NCI-H2196 treated with DMSO at 0.1 percent for 48 hours (cell line): ENCODE measurements at regions not wholly inside any gene's neighbourhood (a gene's known extent, or its start where the extent isn't known, plus 50 kb on each side); places are given as distances from the start of the nearest gene placed in this dataset.
"Not testable (repeated sequence)": the region's sequence is repeated elsewhere in the genome, so short reads cannot be mapped to it uniquely, and the experiment has no call there.

ENCODE experiments used
- DNase-seq: peaks from one replicate; lab custom pipeline; 2025; ENCODE audit not compliant: unreplicated experiment; lab: John Stamatoyannopoulos, UW

GRCh38 chr7:36058020-36058592, 94.9 kb upstream of the EEPD1 start:
- DNase-seq: no peak

GRCh38 chr7:36060388-36060787, 92.7 kb upstream of the EEPD1 start:
- DNase-seq: not testable (repeated sequence)

DNA sequence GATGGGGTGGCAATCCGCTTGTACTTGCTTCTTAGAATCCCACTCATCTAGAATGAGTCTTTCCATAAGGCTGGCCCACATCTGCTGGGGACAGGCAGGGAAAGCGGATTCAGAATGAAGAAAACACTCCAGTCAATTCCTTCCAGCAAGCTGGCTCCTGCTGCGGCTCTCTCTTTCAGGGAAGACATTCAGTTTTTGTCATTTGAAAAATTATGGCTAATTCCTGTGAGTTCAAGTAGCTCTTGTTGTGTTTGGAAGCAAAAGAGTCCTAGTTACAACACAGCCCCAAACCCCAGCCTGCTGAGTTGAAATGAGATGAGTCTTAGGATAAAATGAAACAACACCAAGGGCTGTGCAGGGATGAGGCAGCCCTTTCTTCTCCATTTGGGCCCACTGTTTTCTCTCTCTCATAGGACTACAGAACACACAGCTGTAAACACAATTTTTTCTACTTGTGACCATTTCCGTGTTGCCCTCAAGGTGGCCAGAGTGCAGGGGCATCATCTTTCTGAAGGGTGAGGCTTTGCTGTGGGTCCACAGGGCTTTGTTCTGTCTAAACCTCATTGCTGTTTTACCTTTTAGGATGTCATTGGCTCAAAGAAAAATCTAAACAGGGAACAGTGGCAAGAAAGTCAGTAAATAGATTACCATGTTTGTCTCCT, 90.8 kb upstream of the EEPD1 start:
- DNase-seq: no peak

GRCh38 chr7:36064676-36065075, 88.4 kb upstream of the EEPD1 start:
- no peak for DNase-seq

- not testable (repeated sequence) for DNase-seq
Observed at GRCh38 chr7:36065563-36066342, 87.3 kb upstream of the EEPD1 start.

DNA sequence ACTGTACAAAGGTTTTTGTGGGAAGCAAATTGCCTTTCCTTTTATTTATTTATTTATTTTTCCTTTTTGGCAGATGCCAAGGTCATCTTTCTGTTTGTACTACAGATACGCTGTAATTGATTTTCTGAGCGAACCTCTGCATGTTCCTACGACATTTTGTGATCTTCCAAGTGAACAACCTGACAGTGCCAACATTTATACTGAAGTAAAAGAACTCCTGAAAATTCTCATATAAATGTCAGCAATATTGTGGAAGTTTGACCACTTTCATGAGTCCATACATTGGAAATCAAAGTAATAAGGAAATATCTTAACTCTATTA, 86.8 kb upstream of the EEPD1 start:
- DNase-seq: no peak

DNA sequence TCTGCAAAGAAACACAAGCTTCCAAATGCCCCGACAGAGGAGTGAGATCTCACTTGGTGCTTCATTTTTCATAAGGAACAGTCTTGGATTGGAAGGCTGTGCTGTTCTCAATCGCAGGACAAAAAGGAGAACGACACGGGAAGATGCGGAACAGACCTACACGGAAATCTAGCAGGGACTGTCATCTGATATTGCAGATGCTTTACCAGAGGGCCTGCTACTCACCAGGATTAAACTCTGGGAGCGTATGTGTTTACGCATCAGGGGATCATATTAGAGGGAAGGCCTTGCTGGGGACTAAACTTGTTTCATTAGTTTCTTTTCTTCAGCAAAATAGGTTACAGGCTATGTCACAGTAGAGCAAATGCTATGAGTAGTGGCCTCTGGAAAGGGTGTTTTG, 82.8 kb upstream of the EEPD1 start:
- no peak for DNase-seq

- DNase-seq: no peak
Observed at GRCh38 chr7:36071605-36072004, 81.4 kb upstream of the EEPD1 start.

- no peak for DNase-seq
Observed at GRCh38 chr7:36072620-36073019, 80.4 kb upstream of the EEPD1 start.

- no peak for DNase-seq
Observed at GRCh38 chr7:36075561-36075960, 77.5 kb upstream of the EEPD1 start.

- DNase-seq: no peak
Observed at GRCh38 chr7:36076074-36076473, 77.0 kb upstream of the EEPD1 start.

DNA sequence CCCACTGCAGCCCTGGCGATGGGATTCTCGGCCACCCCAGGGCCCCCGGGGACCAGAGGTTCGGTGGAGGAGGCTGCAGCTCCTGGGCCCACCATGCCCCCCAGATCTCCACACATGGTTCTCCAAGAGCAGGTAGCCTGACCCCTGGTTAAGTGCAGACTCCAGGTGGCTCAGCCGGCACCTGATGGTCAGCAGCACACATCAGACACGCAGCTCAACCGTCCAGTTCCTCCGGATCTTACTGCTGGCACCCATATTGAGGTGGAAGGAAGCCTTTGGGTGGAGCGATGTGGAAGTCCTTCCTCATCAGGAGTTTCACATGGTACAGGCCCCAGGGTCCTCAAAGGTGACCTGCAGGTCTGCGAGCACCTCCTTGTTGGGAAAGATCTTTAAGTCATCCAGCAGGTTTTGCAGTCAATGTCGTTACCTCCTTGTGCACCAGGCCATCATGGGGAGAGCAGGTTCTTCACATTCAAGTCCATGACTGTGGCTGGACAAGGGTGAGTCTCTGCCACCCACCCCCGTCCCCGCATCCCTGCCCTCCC, 74.2 kb upstream of the EEPD1 start:
- DNase-seq: no peak

DNA sequence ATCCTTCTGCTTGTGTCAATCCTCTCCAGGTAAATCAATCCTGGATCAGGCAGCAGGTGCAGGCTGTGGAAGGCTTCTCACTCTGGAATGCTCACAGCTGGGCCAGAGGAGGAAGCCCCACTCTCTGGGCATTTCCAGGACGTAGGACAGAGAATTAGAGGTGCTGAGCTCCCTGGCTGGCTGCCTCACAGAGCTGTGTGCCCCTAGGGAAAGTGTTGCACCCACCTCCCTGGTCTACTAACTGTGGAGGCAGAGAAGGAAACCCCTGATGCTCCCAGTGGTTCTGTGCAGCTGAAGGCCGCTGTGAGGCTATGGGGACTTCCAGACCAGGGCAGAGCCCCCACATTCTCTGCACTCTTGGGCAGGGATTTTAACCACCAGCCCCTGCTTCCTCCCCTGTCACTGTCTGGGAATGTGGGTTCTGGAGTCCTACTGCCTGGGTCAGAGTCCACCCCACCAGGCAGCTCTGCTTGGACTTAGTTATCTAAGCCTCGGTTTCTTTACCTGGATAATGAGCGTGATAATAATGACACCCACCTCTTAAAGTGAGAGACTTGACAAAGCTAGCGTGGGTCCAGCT, 73.5 kb upstream of the EEPD1 start:
- DNase-seq: no peak

DNA sequence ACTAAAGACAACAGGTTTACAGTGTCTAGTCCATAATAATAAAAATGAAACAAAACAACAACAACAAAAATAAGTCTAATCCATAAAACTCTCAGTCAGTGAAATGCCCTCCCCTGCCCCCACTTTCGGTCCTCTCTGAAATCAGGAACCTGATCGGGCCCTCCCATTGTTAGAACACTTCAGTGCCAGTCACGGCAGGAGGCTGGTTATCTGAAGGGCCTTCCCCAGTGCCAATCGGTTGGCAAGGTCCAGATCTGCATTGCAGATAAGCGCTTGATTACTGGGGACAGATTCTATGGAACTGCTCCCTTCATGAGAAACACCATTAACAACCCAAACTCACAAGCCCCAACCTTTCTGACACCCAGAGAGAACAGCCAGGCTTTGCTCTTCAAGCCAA, 72.2 kb upstream of the EEPD1 start:
- no peak for DNase-seq

- DNase-seq: no peak
Observed at GRCh38 chr7:36082216-36082615, 70.8 kb upstream of the EEPD1 start.

DNA sequence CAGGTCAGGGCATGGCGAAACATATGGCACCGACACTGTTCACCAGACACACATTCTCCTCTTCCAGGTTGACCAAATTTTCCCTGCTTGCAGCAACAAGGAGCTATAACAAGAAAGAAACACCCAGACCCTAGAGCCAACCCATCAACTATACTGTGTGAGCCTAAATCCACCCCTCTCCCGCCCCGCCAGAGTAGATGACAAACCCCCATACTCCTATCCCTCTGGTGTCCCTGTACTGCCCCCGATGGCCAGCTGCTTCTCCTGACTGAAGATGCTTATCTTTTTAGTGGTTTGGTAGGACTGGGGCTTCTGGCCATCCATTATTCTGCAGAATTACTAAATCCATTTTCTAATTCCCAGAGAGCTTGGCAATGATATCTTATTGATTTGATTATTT, 70.1 kb upstream of the EEPD1 start:
- no peak for DNase-seq

GRCh38 chr7:36083626-36084380, 69.3 kb upstream of the EEPD1 start:
- DNase-seq: no peak

DNA sequence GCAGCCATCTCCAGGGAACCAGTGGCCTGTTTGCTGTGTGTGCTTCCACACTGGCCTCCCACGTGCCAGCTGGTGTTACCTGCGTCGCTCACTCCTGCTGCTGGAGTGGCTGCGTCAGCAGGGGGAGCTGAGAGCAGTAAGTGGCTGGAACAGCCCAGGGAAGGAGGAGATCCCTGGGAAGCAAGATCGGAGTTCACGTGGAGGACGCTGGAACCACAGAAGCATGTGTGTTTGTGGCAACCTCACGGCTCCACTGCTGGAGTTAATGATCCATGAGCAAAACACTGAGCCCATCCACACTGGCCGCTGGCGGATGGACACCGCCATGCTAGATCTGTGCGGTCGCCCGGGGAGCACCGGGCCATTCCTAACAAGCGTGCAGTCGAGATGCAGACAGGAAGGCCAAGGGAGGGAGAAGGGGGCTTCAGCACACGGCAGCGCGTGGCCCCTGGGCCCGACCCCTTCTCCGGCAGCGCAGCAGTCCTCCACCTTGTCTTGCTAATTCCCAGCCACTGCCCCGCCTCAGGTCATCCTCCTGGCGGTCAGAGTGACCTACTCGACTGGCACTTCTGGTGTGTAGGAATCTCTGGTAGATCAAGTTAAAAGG, 68.5 kb upstream of the EEPD1 start:
- no peak for DNase-seq

DNA sequence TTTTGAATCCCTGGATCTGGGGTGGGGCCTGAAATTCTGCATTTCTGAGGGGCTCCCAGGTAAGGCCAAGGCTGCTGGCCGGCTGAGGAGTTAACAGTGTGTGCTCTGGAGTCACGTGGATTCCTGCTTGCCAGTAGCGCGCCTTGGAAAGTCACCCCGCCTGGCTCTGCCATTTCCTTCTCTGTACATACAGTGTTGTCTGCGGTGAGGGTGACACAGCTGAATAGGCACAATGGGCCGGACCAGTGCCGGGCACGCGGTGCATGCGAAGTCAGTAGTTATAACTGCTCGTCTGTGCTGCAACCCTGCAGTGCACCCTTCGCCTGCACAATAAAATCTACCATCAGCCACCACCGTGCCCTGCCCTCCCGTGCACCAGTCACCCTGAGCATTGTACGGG, 68.0 kb upstream of the EEPD1 start:
- DNase-seq: no peak

DNA sequence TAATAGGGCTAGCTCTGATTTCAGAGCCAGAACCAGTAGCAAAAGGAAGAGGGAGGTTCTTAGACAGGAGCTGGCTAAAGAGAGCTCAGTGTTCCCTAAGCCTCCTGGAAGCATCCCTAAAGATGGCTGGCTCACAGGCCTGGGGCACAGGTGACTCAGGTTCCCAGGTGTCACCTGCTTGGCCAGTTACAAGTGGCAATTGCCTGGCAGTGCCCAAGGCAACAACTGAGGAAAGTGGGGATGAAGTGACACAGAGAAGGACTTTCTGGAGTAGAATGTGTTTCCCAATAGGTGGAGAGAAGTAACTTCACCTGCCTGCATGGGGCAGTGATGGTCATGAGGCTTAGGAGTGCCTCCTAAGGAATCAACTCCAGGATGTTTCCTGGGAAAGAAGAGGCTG, 66.5 kb upstream of the EEPD1 start:
- DNase-seq: no peak

GRCh38 chr7:36088553-36088952, 64.5 kb upstream of the EEPD1 start:
- no peak for DNase-seq
